Transverse colon (tissue), 3 donors: ENCODE measurements at regions not wholly inside any gene's neighbourhood (a gene's known extent, or its start where the extent isn't known, plus 50 kb on each side); places are given as distances from the start of the nearest gene placed in this dataset.

Experiments
- CTCF ChIP-seq, 5 experiments: fragments of 200-600 bp in 3 of 5; fragments of 450-650 bp in 2 of 5; sonication (generic) in 3 of 5; IDR thresholded peaks; 1 replicate in 2 of 5; 2 replicates in 3 of 5; pipeline ENCODE4 v1.5.1; 2016 to 2017; ENCODE audit warnings: antibody characterized with exemption in 5 of 5, inconsistent platforms in 3 of 5, mild to moderate bottlenecking in 2 of 5, moderate library complexity in 1 of 5
- EP300 ChIP-seq: sonication (generic); formaldehyde crosslinking; IDR thresholded peaks from one replicate; pipeline ENCODE4 v1.6.1; 2017; ENCODE audit warnings: antibody characterized with exemption, low read depth
- POLR2A ChIP-seq: fragments of 450-650 bp; IDR thresholded peaks from one replicate; pipeline ENCODE4 v1.6.1; 2016; ENCODE audit warnings: antibody characterized with exemption, mild to moderate bottlenecking, moderate library complexity

- TF ChIP-seq CTCF (IDR thresholded peaks at IDR 0.05) (no peak), POLR2A (no peak), EP300 (no peak)
Observed at GRCh38 chr1:224059897-224060427, 53.9 kb upstream of the FBXO28 start.
